ENCODE measurements at regions not wholly inside any gene's neighbourhood (a gene's known extent, or its start where the extent isn't known, plus 50 kb on each side); places are given as distances from the start of the nearest gene placed in this dataset.

DNA sequence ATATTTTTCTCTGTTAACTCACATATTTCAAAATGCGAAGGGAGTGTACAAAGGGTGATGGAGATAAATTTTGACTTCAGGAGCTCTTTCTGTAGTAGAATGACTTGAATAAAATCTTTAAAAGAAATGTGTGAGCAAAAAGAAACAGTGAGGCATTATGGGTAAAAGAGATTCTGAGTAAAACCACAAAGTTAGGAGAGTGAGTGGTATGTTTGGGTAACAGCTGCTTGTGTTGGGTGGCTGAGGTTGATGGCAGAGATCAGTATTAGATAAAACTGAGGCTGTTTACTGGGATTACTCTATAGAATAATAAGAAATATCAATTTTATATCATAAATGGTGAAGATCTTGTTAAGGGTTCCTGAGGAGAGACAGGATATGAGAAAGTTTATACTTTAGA is 434.2 kb upstream of the AMOT start:
- no TSS peak for BruUV-seq (replicated peaks)
- H3K27ac Mint-ChIP-seq (ENCODE audit: unreplicated experiment): no peak overlapping the region

DNA sequence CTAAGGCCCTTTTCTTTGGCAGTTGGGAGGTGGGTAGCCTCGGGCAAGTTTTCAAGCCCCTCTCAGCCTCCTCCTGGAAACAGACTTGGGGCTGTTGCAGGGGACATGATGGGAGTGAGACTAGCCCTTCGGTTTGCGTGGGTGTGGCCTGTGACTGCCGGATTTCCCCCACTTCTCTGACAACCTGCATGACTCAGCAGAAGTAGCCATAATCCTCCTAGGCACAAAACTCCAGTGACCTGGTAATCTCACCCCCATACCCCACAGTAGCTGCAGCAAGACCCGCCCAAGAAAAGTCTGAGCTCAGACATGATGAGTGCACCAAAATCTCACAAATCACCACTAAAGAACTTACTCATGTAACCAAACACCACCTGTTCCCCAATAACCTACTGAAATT is 433.7 kb upstream of the AMOT start:
- TF ChIP-seq, protein P1, sequence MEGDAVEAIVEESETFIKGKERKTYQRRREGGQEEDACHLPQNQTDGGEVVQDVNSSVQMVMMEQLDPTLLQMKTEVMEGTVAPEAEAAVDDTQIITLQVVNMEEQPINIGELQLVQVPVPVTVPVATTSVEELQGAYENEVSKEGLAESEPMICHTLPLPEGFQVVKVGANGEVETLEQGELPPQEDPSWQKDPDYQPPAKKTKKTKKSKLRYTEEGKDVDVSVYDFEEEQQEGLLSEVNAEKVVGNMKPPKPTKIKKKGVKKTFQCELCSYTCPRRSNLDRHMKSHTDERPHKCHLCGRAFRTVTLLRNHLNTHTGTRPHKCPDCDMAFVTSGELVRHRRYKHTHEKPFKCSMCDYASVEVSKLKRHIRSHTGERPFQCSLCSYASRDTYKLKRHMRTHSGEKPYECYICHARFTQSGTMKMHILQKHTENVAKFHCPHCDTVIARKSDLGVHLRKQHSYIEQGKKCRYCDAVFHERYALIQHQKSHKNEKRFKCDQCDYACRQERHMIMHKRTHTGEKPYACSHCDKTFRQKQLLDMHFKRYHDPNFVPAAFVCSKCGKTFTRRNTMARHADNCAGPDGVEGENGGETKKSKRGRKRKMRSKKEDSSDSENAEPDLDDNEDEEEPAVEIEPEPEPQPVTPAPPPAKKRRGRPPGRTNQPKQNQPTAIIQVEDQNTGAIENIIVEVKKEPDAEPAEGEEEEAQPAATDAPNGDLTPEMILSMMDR (IDR thresholded peaks at IDR 0.05; ENCODE audit: unreplicated experiment): no peak
- DNase-seq: no peak
- intact Hi-C loops (cut with micrococcal nuclease; ENCODE audit: unreplicated experiment): no loop called here
- Mint-ChIP-seq H3K27me3 (ENCODE audit: unreplicated experiment) (no peaks in the 10 kb centered on the region), H3K27ac (ENCODE audit: unreplicated experiment) (no peak overlapping the region), H3K9me3 (ENCODE audit: low read depth, unreplicated experiment) (peaks cover 4% of the 10 kb centered on the region), H3K4me1 (ENCODE audit: low read depth, unreplicated experiment) (no peaks in the 10 kb centered on the region), H3K4me3 (ENCODE audit: low read depth, unreplicated experiment) (no peak overlapping the region), H3K36me3 (ENCODE audit: insufficient read depth, unreplicated experiment) (no peaks in the 10 kb centered on the region)
- CTCF ChIA-PET: no interaction called here
- BruUV-seq (replicated peaks): no TSS peak

More for the DNA sequence above, 434.2 kb upstream of the AMOT start:
- TF ChIP-seq, protein P1 (IDR thresholded peaks at IDR 0.05; ENCODE audit: unreplicated experiment): no peak
- Mint-ChIP-seq H3K4me3 (ENCODE audit: low read depth, unreplicated experiment) (no peak overlapping the region), H3K9me3 (ENCODE audit: low read depth, unreplicated experiment) (peaks cover 4% of the 10 kb centered on the region), H3K27me3 (ENCODE audit: unreplicated experiment) (no peaks in the 10 kb centered on the region), H3K36me3 (ENCODE audit: insufficient read depth, unreplicated experiment) (no peaks in the 10 kb centered on the region), H3K4me1 (ENCODE audit: low read depth, unreplicated experiment) (no peaks in the 10 kb centered on the region)
- no peak for DNase-seq
- CTCF ChIA-PET: no interaction called here
- intact Hi-C loops (cut with micrococcal nuclease; ENCODE audit: unreplicated experiment): no loop called here

DNA sequence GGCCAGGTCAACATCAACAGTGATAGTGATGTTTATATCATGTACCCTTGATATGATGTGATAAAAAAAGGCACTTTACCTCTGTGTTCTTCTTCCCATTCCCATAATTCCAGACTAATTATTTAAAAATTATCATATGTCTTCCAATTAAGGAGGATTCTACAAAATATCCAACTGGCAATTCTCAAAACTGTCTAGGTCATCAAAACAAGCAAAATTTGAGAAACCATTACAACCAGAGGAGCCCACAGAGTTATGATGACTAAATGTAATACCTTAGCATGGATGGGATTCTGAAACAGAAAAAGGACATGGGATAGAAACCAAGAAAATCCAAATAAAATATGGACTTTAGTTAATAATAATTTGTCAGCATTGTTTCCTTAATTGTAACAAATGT is 428.6 kb upstream of the AMOT start:
- Mint-ChIP-seq H3K27me3 (ENCODE audit: unreplicated experiment) (no peaks in the 10 kb centered on the region), H3K4me3 (ENCODE audit: low read depth, unreplicated experiment) (no peak overlapping the region), H3K36me3 (ENCODE audit: insufficient read depth, unreplicated experiment) (no peaks in the 10 kb centered on the region), H3K27ac (ENCODE audit: unreplicated experiment) (no peak overlapping the region), H3K9me3 (ENCODE audit: low read depth, unreplicated experiment) (no peaks in the 10 kb centered on the region), H3K4me1 (ENCODE audit: low read depth, unreplicated experiment) (no peaks in the 10 kb centered on the region)
- BruUV-seq (replicated peaks): no TSS peak
- TF ChIP-seq, protein P1 (IDR thresholded peaks at IDR 0.05; ENCODE audit: unreplicated experiment): no peak
- no peak for DNase-seq
- intact Hi-C loops (cut with micrococcal nuclease; ENCODE audit: unreplicated experiment): loop anchor here (5.0 kb wide), 1 partner anchor 128 kb away; no protein-coding TSS in a partner anchor
- CTCF ChIA-PET: no interaction called here

DNA sequence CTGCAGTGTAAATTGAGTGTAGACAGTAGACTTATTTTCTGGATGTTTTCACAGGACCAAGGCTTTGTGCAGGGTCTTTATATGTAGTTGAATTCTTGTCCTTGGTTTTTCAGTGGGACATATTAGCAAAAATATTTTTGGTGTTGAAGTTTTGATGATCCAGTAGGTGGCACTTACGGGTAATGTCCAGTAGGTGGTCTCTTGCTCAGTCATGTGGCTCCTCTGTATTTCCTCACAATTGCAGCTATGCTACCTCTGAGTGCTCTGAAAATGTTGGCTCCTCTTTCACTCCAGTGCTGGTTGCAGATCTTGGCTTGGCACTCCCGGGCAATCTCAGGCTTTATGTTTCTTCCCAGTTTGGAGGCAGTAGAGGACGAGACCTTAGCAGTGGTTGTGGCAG is 419.8 kb upstream of the AMOT start:
- BruUV-seq (replicated peaks): no TSS peak
- H3K27ac Mint-ChIP-seq (ENCODE audit: unreplicated experiment): no peak overlapping the region
- H3K4me3 Mint-ChIP-seq (ENCODE audit: low read depth, unreplicated experiment): no peak overlapping the region
- DNase-seq: no peak
- H3K27me3 Mint-ChIP-seq (ENCODE audit: unreplicated experiment): no peaks in the 10 kb centered on the region
- H3K36me3 Mint-ChIP-seq (ENCODE audit: insufficient read depth, unreplicated experiment): no peaks in the 10 kb centered on the region
- peaks cover 7% of the 10 kb centered on the region for H3K4me1 Mint-ChIP-seq (ENCODE audit: low read depth, unreplicated experiment)
- H3K9me3 Mint-ChIP-seq (ENCODE audit: low read depth, unreplicated experiment): no peaks in the 10 kb centered on the region
- TF ChIP-seq, protein P1 (IDR thresholded peaks at IDR 0.05; ENCODE audit: unreplicated experiment): no peak
- CTCF ChIA-PET: interaction anchor here (1.4 kb wide), 1 partner anchor 481 kb away, joined by 6 read pairs; no protein-coding TSS in a partner anchor
- intact Hi-C loops (cut with micrococcal nuclease; ENCODE audit: unreplicated experiment): loop anchor here (5.0 kb wide), 1 partner anchor 482 kb away; no protein-coding TSS in a partner anchor

Measured in Calu3 (cell line).